H9 (cell line): ENCODE measurements at regions not wholly inside any gene's neighbourhood (a gene's known extent, or its start where the extent isn't known, plus 50 kb on each side); places are given as distances from the start of the nearest gene placed in this dataset.
A peak's percentile ranks its signal among the peaks of the same experiment; 100 is the strongest.

Experiments used
- DNase-seq: peaks from one replicate; pipeline ENCODE4 v3.0.0-alpha.2; 2017
- H2AFZ ChIP-seq: one replicate; pipeline ENCODE4 v1.6.1; 2013; ENCODE audit warnings: mild to moderate bottlenecking, low read length, control low read depth, moderate library complexity
- H2AK5ac ChIP-seq: 2 replicates; pipeline ENCODE4 v1.6.1; 2013; ENCODE audit warnings: low read length, control low read depth, mixed read lengths; ENCODE audit not compliant: insufficient read length
- H2BK120ac ChIP-seq: one replicate; pipeline ENCODE4 v1.6.1; 2013; ENCODE audit warnings: low read depth, mild to moderate bottlenecking, low read length, control low read depth, inconsistent platforms; ENCODE audit not compliant: poor library complexity, severe bottlenecking
- H2BK12ac ChIP-seq: 2 replicates; pipeline ENCODE4 v1.6.1; 2013; ENCODE audit warnings: low read length, control low read depth, mixed read lengths, low read depth; ENCODE audit not compliant: insufficient read length
- H2BK15ac ChIP-seq: 2 replicates; pipeline ENCODE4 v1.6.1; 2013; ENCODE audit warnings: low read depth, low read length, control low read depth
- H2BK20ac ChIP-seq: one replicate; pipeline ENCODE4 v1.6.1; 2013; ENCODE audit warnings: low read depth, mild to moderate bottlenecking, low read length, control low read depth, inconsistent platforms; ENCODE audit not compliant: poor library complexity, severe bottlenecking
- H2BK5ac ChIP-seq: 2 replicates; pipeline ENCODE4 v1.6.1; 2013; ENCODE audit warnings: low read length, control low read depth, mixed read lengths; ENCODE audit not compliant: insufficient read length
- H3K14ac ChIP-seq: 2 replicates; pipeline ENCODE4 v1.6.1; 2013; ENCODE audit warnings: low read length, control low read depth; ENCODE audit not compliant: insufficient read depth
- H3K18ac ChIP-seq: 2 replicates; pipeline ENCODE4 v1.6.1; 2013; ENCODE audit warnings: low read depth, mild to moderate bottlenecking, mixed read lengths, low read length, control low read depth; ENCODE audit not compliant: insufficient read length
- H3K23ac ChIP-seq: 2 replicates; pipeline ENCODE4 v1.6.1; 2013; ENCODE audit warnings: low read length, control low read depth, mixed read lengths, low read depth; ENCODE audit not compliant: insufficient read length
- H3K23me2 ChIP-seq: 2 replicates; pipeline ENCODE4 v1.6.1; 2013; ENCODE audit warnings: low read depth, mild to moderate bottlenecking, mixed read lengths, low read length, control low read depth; ENCODE audit not compliant: insufficient read length, poor library complexity, severe bottlenecking
- H3K27ac ChIP-seq: 2 replicates; pipeline ENCODE4 v1.5.1; 2013; ENCODE audit warnings: low read length, control low read depth, mixed read lengths, low read depth; ENCODE audit not compliant: insufficient read length
- H3K27me3 ChIP-seq: 2 replicates; pipeline ENCODE4 v1.6.1; 2013; ENCODE audit warnings: low read length, control low read depth, inconsistent platforms; ENCODE audit not compliant: insufficient read depth
- H3K4ac ChIP-seq: 2 replicates; pipeline ENCODE4 v1.6.1; 2013; ENCODE audit warnings: low read depth, mild to moderate bottlenecking, control low read depth, inconsistent platforms, low read length, moderate library complexity
- H3K4me1 ChIP-seq: 2 replicates; pipeline ENCODE4 v1.6.1; 2013; ENCODE audit warnings: low read length, control low read depth, inconsistent platforms; ENCODE audit not compliant: insufficient read depth
- H3K4me2 ChIP-seq: 2 replicates; pipeline ENCODE4 v1.6.1; 2013; ENCODE audit warnings: low read length, control low read depth, mixed read lengths; ENCODE audit not compliant: insufficient read length, insufficient read depth
- H3K56ac ChIP-seq: 2 replicates; pipeline ENCODE4 v1.6.1; 2013; ENCODE audit warnings: low read depth, mild to moderate bottlenecking, mixed read lengths, low read length, control low read depth; ENCODE audit not compliant: insufficient read length
- H3K79me1 ChIP-seq: 2 replicates; pipeline ENCODE4 v1.6.1; 2013; ENCODE audit warnings: low read depth, mild to moderate bottlenecking, moderate library complexity, low read length, control low read depth, inconsistent platforms; ENCODE audit not compliant: insufficient read depth, poor library complexity, severe bottlenecking
- H3K79me2 ChIP-seq: 2 replicates; pipeline ENCODE4 v1.6.1; 2013; ENCODE audit warnings: low read length, control low read depth, inconsistent platforms; ENCODE audit not compliant: insufficient read depth
- H3K9ac ChIP-seq: 2 replicates; pipeline ENCODE4 v1.6.1; 2013; ENCODE audit warnings: low read length, control low read depth, mixed read lengths; ENCODE audit not compliant: insufficient read length; ENCODE audit errors: extremely low read depth
- H3K9me3 ChIP-seq: one replicate; pipeline ENCODE4 v1.6.1; 2013; ENCODE audit warnings: low read depth, low read length, inconsistent platforms; ENCODE audit not compliant: control insufficient read depth
- H3T11ph ChIP-seq: one replicate; pipeline ENCODE4 v1.6.1; 2013; ENCODE audit warnings: mild to moderate bottlenecking, low read length, control low read depth, inconsistent platforms
- H4K20me1 ChIP-seq: one replicate; pipeline ENCODE4 v1.6.1; 2013; ENCODE audit not compliant: control insufficient read depth, insufficient read length, insufficient read depth
- H4K5ac ChIP-seq: 2 replicates; pipeline ENCODE4 v1.6.1; 2013; ENCODE audit warnings: low read depth, mild to moderate bottlenecking, mixed read lengths, low read length, control low read depth; ENCODE audit not compliant: insufficient read length
- H4K8ac ChIP-seq: replicated peaks from 2 replicates; pipeline ENCODE4 v1.6.1; 2013; ENCODE audit warnings: low read length, control low read depth, mixed read lengths, low read depth; ENCODE audit not compliant: insufficient read length
- H4K91ac ChIP-seq: 2 replicates; pipeline ENCODE4 v1.6.1; 2013; ENCODE audit warnings: low read depth, mild to moderate bottlenecking, moderate library complexity, mixed read lengths, low read length, control low read depth; ENCODE audit not compliant: insufficient read length
- H3K27ac Mint-ChIP-seq, 3 experiments: 2 replicates in 2 of 3; 3 replicates in 1 of 3; pipeline ENCODE4 v1.8.0; 2020 to 2021; ENCODE audit warnings: mixed read lengths in 3 of 3, mild to moderate bottlenecking in 1 of 3, moderate library complexity in 1 of 3
- H3K27me3 Mint-ChIP-seq: 2 replicates; pipeline ENCODE4 v1.8.0; 2021; ENCODE audit warnings: low read depth, mild to moderate bottlenecking, moderate library complexity, mixed read lengths
- H3K36me3 Mint-ChIP-seq, 3 experiments: 2 replicates in 2 of 3; 3 replicates in 1 of 3; pipeline ENCODE4 v1.8.0; 2020 to 2021; ENCODE audit warnings: low read depth in 3 of 3, mixed read lengths in 3 of 3; ENCODE audit not compliant: insufficient read depth in 1 of 3
- H3K4me1 Mint-ChIP-seq, 2 experiments: 2 replicates each; pipeline ENCODE4 v1.8.0; 2020; ENCODE audit warnings: mixed read lengths in 2 of 2
- H3K4me3 Mint-ChIP-seq, 2 experiments: 2 replicates in 1 of 2; 3 replicates in 1 of 2; pipeline ENCODE4 v1.8.0; 2020 to 2021; ENCODE audit warnings: mild to moderate bottlenecking in 2 of 2, mixed read lengths in 2 of 2, moderate library complexity in 1 of 2
- H3K9me3 Mint-ChIP-seq, 2 experiments: 2 replicates in 1 of 2; 3 replicates in 1 of 2; pipeline ENCODE4 v1.8.0; 2020; ENCODE audit warnings: mild to moderate bottlenecking in 2 of 2, mixed read lengths in 2 of 2, moderate library complexity in 1 of 2
- CTCF ChIP-seq: fragments of 200-600 bp; sonication (generic); conservative IDR thresholded peaks from 3 replicates; pipeline ENCODE4 v1.8.0; 2021; ENCODE audit warnings: antibody characterized with exemption, mild to moderate bottlenecking
- WGBS: extraction: QIAGEN DNeasy Blood & Tissue Kit; methylation state at CpG from one replicate; pipeline ENCODE4 v1.1.7; 2013; ENCODE audit warnings: missing lambda C conversion rate, low lambda C conversion rate, mixed read lengths; ENCODE audit not compliant: insufficient read length; ENCODE audit errors: extremely low coverage; 5-methylcytosine and 5-hydroxymethylcytosine counted together

GRCh38 chr14:97978341-97978740 lies 1181.2 kb downstream of the VRK1 start:
- no peak overlapping the region for H3T11ph ChIP-seq
- H3K9me3 Mint-ChIP-seq = no peaks in the 10 kb centered on the region; a peak in 2 of 5 replicates
- H3K9ac ChIP-seq = no peak overlapping the region
- H3K36me3 Mint-ChIP-seq = no peaks in the 10 kb centered on the region
- no peak overlapping the region for H3K14ac ChIP-seq
- H3K27ac Mint-ChIP-seq = no peak overlapping the region
- H3K4me2 ChIP-seq = peak overlapping the region; percentile 9
- no peak overlapping the region for H2BK120ac ChIP-seq
- no peak overlapping the region for H2AK5ac ChIP-seq
- no peak overlapping the region for H4K91ac ChIP-seq
- H3K23ac ChIP-seq = no peak overlapping the region
- no peak overlapping the region for H4K8ac ChIP-seq
- H3K4me3 Mint-ChIP-seq = peak overlapping the region; percentile 62 to 65; a peak in 4 of 5 replicates
- H3K4me1 Mint-ChIP-seq = peaks cover 5 to 9% of the 10 kb centered on the region in 2 experiments; a peak in 3 of 4 replicates
- no peaks in the 10 kb centered on the region for H3K4me1 ChIP-seq
- H2BK15ac ChIP-seq = no peak overlapping the region
- peak; percentile 87 for DNase-seq
- no peak overlapping the region for H2AFZ ChIP-seq
- H3K18ac ChIP-seq = no peak overlapping the region
- no peak overlapping the region for H3K4ac ChIP-seq
- WGBS = no CpG with 5 or more reads among the region's 9 CpGs
- H3K23me2 ChIP-seq = no peaks in the 10 kb centered on the region
- no peak overlapping the region for H2BK5ac ChIP-seq
- H3K79me2 ChIP-seq = no peaks in the 10 kb centered on the region
- H2BK20ac ChIP-seq = no peak overlapping the region
- H3K27me3 ChIP-seq = no peaks in the 10 kb centered on the region
- no peak overlapping the region for H4K5ac ChIP-seq
- H3K27me3 Mint-ChIP-seq = peaks cover 8% of the 10 kb centered on the region
- no peaks in the 10 kb centered on the region for H4K20me1 ChIP-seq
- H3K79me1 ChIP-seq = no peaks in the 10 kb centered on the region
- TF ChIP-seq CTCF = peak; percentile 71
- no peak overlapping the region for H3K56ac ChIP-seq
- no peak overlapping the region for H2BK12ac ChIP-seq
- no peak overlapping the region for H3K27ac ChIP-seq
- H3K9me3 ChIP-seq = no peaks in the 10 kb centered on the region
